ENCODE measurements at regions not wholly inside any gene's neighbourhood (a gene's known extent, or its start where the extent isn't known, plus 50 kb on each side); places are given as distances from the start of the nearest gene placed in this dataset.

GRCh38 chr6:43865932-43866645 is 96.1 kb downstream of the VEGFA start:
- Histone ChIP-seq H3K27me3 (ENCODE audit: control insufficient read depth, insufficient read depth, low read length) (no peaks in the 10 kb centered on the region), H3K4me3 (ENCODE audit: low read length) (no peak overlapping the region), H3K36me3 (ENCODE audit: control insufficient read depth, low read depth, low read length) (no peaks in the 10 kb centered on the region), H3K9ac (ENCODE audit: low read length) (no peak overlapping the region), H3K9me3 (ENCODE audit: control insufficient read depth, low read depth, low read length) (no peaks in the 10 kb centered on the region), H3K27ac (ENCODE audit: low read length) (no peak overlapping the region), H3K4me1 (ENCODE audit: control insufficient read depth, low read depth, low read length) (peaks cover 11% of the 10 kb centered on the region)

- Histone ChIP-seq H3K36me3 (ENCODE audit: control insufficient read depth, low read depth, low read length) (no peaks in the 10 kb centered on the region), H3K9me3 (ENCODE audit: control insufficient read depth, low read depth, low read length) (no peaks in the 10 kb centered on the region), H3K4me3 (ENCODE audit: low read length) (no peak overlapping the region), H3K27ac (ENCODE audit: low read length) (no peak overlapping the region), H3K4me1 (ENCODE audit: control insufficient read depth, low read depth, low read length) (peaks cover 11% of the 10 kb centered on the region), H3K9ac (ENCODE audit: low read length) (no peak overlapping the region), H3K27me3 (ENCODE audit: control insufficient read depth, insufficient read depth, low read length) (no peaks in the 10 kb centered on the region)
Observed at GRCh38 chr6:43865086-43865485, 95.1 kb downstream of the VEGFA start.

GRCh38 chr6:43862925-43863324 is 92.9 kb downstream of the VEGFA start:
- Histone ChIP-seq H3K9ac (ENCODE audit: low read length) (no peak overlapping the region), H3K36me3 (ENCODE audit: control insufficient read depth, low read depth, low read length) (no peaks in the 10 kb centered on the region), H3K27ac (ENCODE audit: low read length) (no peak overlapping the region), H3K4me3 (ENCODE audit: low read length) (no peak overlapping the region), H3K27me3 (ENCODE audit: control insufficient read depth, insufficient read depth, low read length) (no peaks in the 10 kb centered on the region), H3K9me3 (ENCODE audit: control insufficient read depth, low read depth, low read length) (no peaks in the 10 kb centered on the region), H3K4me1 (ENCODE audit: control insufficient read depth, low read depth, low read length) (peaks cover 4% of the 10 kb centered on the region)

GRCh38 chr6:43861212-43861894 is 91.3 kb downstream of the VEGFA start:
- Histone ChIP-seq H3K4me3 (ENCODE audit: low read length) (no peak overlapping the region), H3K4me1 (ENCODE audit: control insufficient read depth, low read depth, low read length) (peaks cover 4% of the 10 kb centered on the region), H3K9me3 (ENCODE audit: control insufficient read depth, low read depth, low read length) (no peaks in the 10 kb centered on the region), H3K27ac (ENCODE audit: low read length) (no peak overlapping the region), H3K27me3 (ENCODE audit: control insufficient read depth, insufficient read depth, low read length) (no peaks in the 10 kb centered on the region), H3K9ac (ENCODE audit: low read length) (no peak overlapping the region), H3K36me3 (ENCODE audit: control insufficient read depth, low read depth, low read length) (no peaks in the 10 kb centered on the region)

GRCh38 chr6:43860285-43860684 is 90.3 kb downstream of the VEGFA start:
- Histone ChIP-seq H3K27ac (ENCODE audit: low read length) (no peak overlapping the region), H3K4me3 (ENCODE audit: low read length) (no peak overlapping the region), H3K4me1 (ENCODE audit: control insufficient read depth, low read depth, low read length) (peaks cover 4% of the 10 kb centered on the region), H3K9me3 (ENCODE audit: control insufficient read depth, low read depth, low read length) (no peaks in the 10 kb centered on the region), H3K9ac (ENCODE audit: low read length) (no peak overlapping the region), H3K36me3 (ENCODE audit: control insufficient read depth, low read depth, low read length) (no peaks in the 10 kb centered on the region), H3K27me3 (ENCODE audit: control insufficient read depth, insufficient read depth, low read length) (no peaks in the 10 kb centered on the region)

GRCh38 chr6:43859213-43859612 is 89.2 kb downstream of the VEGFA start:
- Histone ChIP-seq H3K4me3 (ENCODE audit: low read length) (no peak overlapping the region), H3K27ac (ENCODE audit: low read length) (no peak overlapping the region), H3K27me3 (ENCODE audit: control insufficient read depth, insufficient read depth, low read length) (no peaks in the 10 kb centered on the region), H3K36me3 (ENCODE audit: control insufficient read depth, low read depth, low read length) (no peaks in the 10 kb centered on the region), H3K9me3 (ENCODE audit: control insufficient read depth, low read depth, low read length) (no peaks in the 10 kb centered on the region), H3K4me1 (ENCODE audit: control insufficient read depth, low read depth, low read length) (no peaks in the 10 kb centered on the region), H3K9ac (ENCODE audit: low read length) (no peak overlapping the region)

- no peaks in the 10 kb centered on the region for H3K27me3 ChIP-seq (ENCODE audit: control insufficient read depth, insufficient read depth, low read length)
- no peak overlapping the region for H3K9ac ChIP-seq (ENCODE audit: low read length)
- H3K4me1 ChIP-seq (ENCODE audit: control insufficient read depth, low read depth, low read length) = no peaks in the 10 kb centered on the region
- H3K4me3 ChIP-seq (ENCODE audit: low read length) = no peak overlapping the region
- no peaks in the 10 kb centered on the region for H3K36me3 ChIP-seq (ENCODE audit: control insufficient read depth, low read depth, low read length)
- H3K27ac ChIP-seq (ENCODE audit: low read length) = no peak overlapping the region
- H3K9me3 ChIP-seq (ENCODE audit: control insufficient read depth, low read depth, low read length) = no peaks in the 10 kb centered on the region
Observed at GRCh38 chr6:43858161-43859153, 88.4 kb downstream of the VEGFA start.

- Histone ChIP-seq H3K27ac (ENCODE audit: low read length) (no peak overlapping the region), H3K36me3 (ENCODE audit: control insufficient read depth, low read depth, low read length) (no peaks in the 10 kb centered on the region), H3K9ac (ENCODE audit: low read length) (no peak overlapping the region), H3K4me1 (ENCODE audit: control insufficient read depth, low read depth, low read length) (peaks cover 4% of the 10 kb centered on the region), H3K27me3 (ENCODE audit: control insufficient read depth, insufficient read depth, low read length) (no peaks in the 10 kb centered on the region), H3K9me3 (ENCODE audit: control insufficient read depth, low read depth, low read length) (no peaks in the 10 kb centered on the region), H3K4me3 (ENCODE audit: low read length) (no peak overlapping the region)
Observed at GRCh38 chr6:43856005-43856765, 86.2 kb downstream of the VEGFA start.

- Histone ChIP-seq H3K9ac (ENCODE audit: low read length) (no peak overlapping the region), H3K27me3 (ENCODE audit: control insufficient read depth, insufficient read depth, low read length) (no peaks in the 10 kb centered on the region), H3K4me3 (ENCODE audit: low read length) (no peak overlapping the region), H3K27ac (ENCODE audit: low read length) (no peak overlapping the region), H3K9me3 (ENCODE audit: control insufficient read depth, low read depth, low read length) (no peaks in the 10 kb centered on the region), H3K36me3 (ENCODE audit: control insufficient read depth, low read depth, low read length) (no peaks in the 10 kb centered on the region), H3K4me1 (ENCODE audit: control insufficient read depth, low read depth, low read length) (peaks cover 5% of the 10 kb centered on the region)
Observed at GRCh38 chr6:43855247-43855646, 85.2 kb downstream of the VEGFA start.

- H3K27me3 ChIP-seq (ENCODE audit: control insufficient read depth, insufficient read depth, low read length) = no peaks in the 10 kb centered on the region
- peaks cover 5% of the 10 kb centered on the region for H3K4me1 ChIP-seq (ENCODE audit: control insufficient read depth, low read depth, low read length)
- no peak overlapping the region for H3K27ac ChIP-seq (ENCODE audit: low read length)
- H3K4me3 ChIP-seq (ENCODE audit: low read length) = no peak overlapping the region
- H3K9me3 ChIP-seq (ENCODE audit: control insufficient read depth, low read depth, low read length) = no peaks in the 10 kb centered on the region
- H3K9ac ChIP-seq (ENCODE audit: low read length) = no peak overlapping the region
- H3K36me3 ChIP-seq (ENCODE audit: control insufficient read depth, low read depth, low read length) = no peaks in the 10 kb centered on the region
Observed at GRCh38 chr6:43853066-43853650, 83.1 kb downstream of the VEGFA start.
